H1 (cell line): ENCODE measurements at regions not wholly inside any gene's neighbourhood (a gene's known extent, or its start where the extent isn't known, plus 50 kb on each side); places are given as distances from the start of the nearest gene placed in this dataset.

Experiments used
- CTCF ChIA-PET: fragments of 300-600 bp; sonication (Branson Sonifier 250); formaldehyde crosslinking; loops from one replicate; lab custom pipeline; 2021; ENCODE audit not compliant: partially characterized antibody; lab: Charles Lee
- POLR2A ChIA-PET: fragments of 300-600 bp; sonication (Branson Sonifier 250); formaldehyde crosslinking; loops from one replicate; lab custom pipeline; 2021; ENCODE audit warnings: inconsistent platforms; ENCODE audit not compliant: partially characterized antibody; lab: Charles Lee
- DNase-seq, 2 experiments: peaks; one replicate each; pipeline versions ENCODE4 v3.0.0 to v3.0.0-alpha.2; 2010 to 2022; ENCODE audit warnings: low spot score in 2 of 2, low read depth in 1 of 2, mixed read lengths in 1 of 2
- FAIRE-seq: peaks from 2 replicates; lab custom pipeline; 2011; peaks lifted over from hg19 to GRCh38; lab: Jason Lieb, UNC
- H2AFZ ChIP-seq: 2 replicates; pipeline ENCODE4 v1.8.1; 2012; ENCODE audit warnings: low read length, inconsistent platforms
- H2AK5ac ChIP-seq: 2 replicates; pipeline ENCODE4 v1.6.1; 2013; ENCODE audit warnings: low read depth, low read length
- H2BK120ac ChIP-seq: replicated peaks from 2 replicates; pipeline ENCODE3; 2013; ENCODE audit warnings: low read depth, low read length, inconsistent platforms
- H2BK12ac ChIP-seq: 2 replicates; pipeline ENCODE4 v1.6.1; 2013; ENCODE audit warnings: low read depth, low read length
- H2BK15ac ChIP-seq: 2 replicates; pipeline ENCODE4 v1.6.1; 2013; ENCODE audit warnings: low read length
- H2BK20ac ChIP-seq: 2 replicates; pipeline ENCODE4 v1.6.1; 2013; ENCODE audit warnings: low read length
- H2BK5ac ChIP-seq: 2 replicates; pipeline ENCODE4 v1.6.1; 2013; ENCODE audit warnings: low read depth, low read length
- H3K14ac ChIP-seq: 2 replicates; pipeline ENCODE4 v1.6.1; 2013; ENCODE audit warnings: inconsistent platforms; ENCODE audit not compliant: insufficient read length
- H3K18ac ChIP-seq: 2 replicates; pipeline ENCODE4 v1.6.1; 2013; ENCODE audit warnings: low read length; ENCODE audit errors: extremely low read depth
- H3K23ac ChIP-seq: 2 replicates; pipeline ENCODE4 v1.6.1; 2013; ENCODE audit warnings: inconsistent platforms; ENCODE audit not compliant: insufficient read length
- H3K23me2 ChIP-seq: 2 replicates; pipeline ENCODE4 v1.6.1; 2013; ENCODE audit warnings: low read depth, low read length
- H3K27ac ChIP-seq: 2 replicates; pipeline ENCODE4 v1.6.1; 2011; ENCODE audit warnings: low read depth, low read length, inconsistent platforms
- H3K27me3 ChIP-seq, 4 experiments: replicated peaks in 1 of 4; 1 replicate in 1 of 4; 2 replicates in 3 of 4; pipeline versions ENCODE4 v1.6.1 to v1.8.1; 2011 to 2013; ENCODE audit warnings: low read length in 3 of 4, mild to moderate bottlenecking in 3 of 4, inconsistent platforms in 2 of 4, mixed read lengths in 2 of 4, moderate library complexity in 1 of 4; ENCODE audit not compliant: control insufficient read depth in 3 of 4, insufficient read depth in 3 of 4; ENCODE audit errors: extremely low read depth in 1 of 4
- H3K36me3 ChIP-seq, 4 experiments: 2 replicates each; pipeline versions ENCODE4 v1.6.1 to v1.8.1; 2011 to 2013; ENCODE audit warnings: mild to moderate bottlenecking in 4 of 4, low read length in 3 of 4, moderate library complexity in 2 of 4, control low read depth in 1 of 4, inconsistent platforms in 1 of 4; ENCODE audit not compliant: insufficient read depth in 4 of 4, control insufficient read depth in 2 of 4
- H3K4ac ChIP-seq: replicated peaks from 2 replicates; pipeline ENCODE3; 2013; ENCODE audit warnings: low read length, low read depth, mixed read lengths, inconsistent platforms; ENCODE audit not compliant: insufficient read length
- H3K4me1 ChIP-seq, 4 experiments: replicated peaks in 1 of 4; 1 replicate in 1 of 4; 2 replicates in 3 of 4; pipeline versions ENCODE4 v1.6.1 to v1.8.1; 2011 to 2013; ENCODE audit warnings: low read length in 3 of 4, inconsistent platforms in 2 of 4, mixed read lengths in 1 of 4; ENCODE audit not compliant: insufficient read depth in 4 of 4, control insufficient read depth in 3 of 4
- H3K4me2 ChIP-seq, 2 experiments: 2 replicates each; pipeline versions ENCODE4 v1.6.1 to v1.8.1; 2011 to 2013; ENCODE audit warnings: low read depth in 2 of 2, low read length in 2 of 2, control low read depth in 1 of 2, inconsistent platforms in 1 of 2, mild to moderate bottlenecking in 1 of 2; ENCODE audit not compliant: insufficient read depth in 1 of 2
- H3K4me3 ChIP-seq, 4 experiments: fragments of 200-600, 300-600 bp in 1 of 4; sonication (generic), shearing (Covaris generic), sonication (Bioruptor Twin) in 1 of 4; 2 replicates each; pipeline versions ENCODE4 v1.5.1 to v1.8.1; 2011 to 2016; ENCODE audit warnings: low read length in 4 of 4, low read depth in 3 of 4, control low read depth in 2 of 4, inconsistent platforms in 2 of 4, mild to moderate bottlenecking in 2 of 4, mixed read lengths in 1 of 4, moderate library complexity in 1 of 4; ENCODE audit not compliant: insufficient read depth in 2 of 4; ENCODE audit errors: extremely low read depth in 1 of 4
- H3K56ac ChIP-seq: replicated peaks from 2 replicates; pipeline ENCODE3; 2013; ENCODE audit warnings: low read depth, mild to moderate bottlenecking, mixed read lengths, low read length, inconsistent platforms; ENCODE audit not compliant: insufficient read length
- H3K79me1 ChIP-seq: 2 replicates; pipeline ENCODE4 v1.6.1; 2013; ENCODE audit warnings: low read depth, low read length, control low read depth
- H3K79me2 ChIP-seq, 2 experiments: 2 replicates each; pipeline versions ENCODE4 v1.6.1 to v1.8.1; 2012 to 2013; ENCODE audit warnings: low read length in 2 of 2, mild to moderate bottlenecking in 2 of 2, inconsistent platforms in 1 of 2; ENCODE audit not compliant: insufficient read depth in 2 of 2, control insufficient read depth in 1 of 2
- H3K9ac ChIP-seq, 4 experiments: replicated peaks in 1 of 4; 1 replicate in 1 of 4; 2 replicates in 3 of 4; pipeline versions ENCODE4 v1.6.1 to v1.8.1; 2011 to 2013; ENCODE audit warnings: low read depth in 3 of 4, low read length in 3 of 4, control low read depth in 2 of 4, mild to moderate bottlenecking in 2 of 4, moderate library complexity in 2 of 4, inconsistent platforms in 1 of 4; ENCODE audit errors: extremely low read depth in 1 of 4
- H3K9me3 ChIP-seq, 2 experiments: 2 replicates each; pipeline versions ENCODE4 v1.6.1 to v1.8.1; 2012 to 2013; ENCODE audit warnings: mild to moderate bottlenecking in 2 of 2, moderate library complexity in 2 of 2, control low read depth in 1 of 2, inconsistent platforms in 1 of 2, low read depth in 1 of 2, low read length in 1 of 2, mixed read lengths in 1 of 2; ENCODE audit not compliant: insufficient read depth in 2 of 2
- H4K20me1 ChIP-seq, 2 experiments: replicated peaks in 1 of 2; 2 replicates each; pipeline versions ENCODE3 to v1.8.1; 2011 to 2013; ENCODE audit warnings: inconsistent platforms in 2 of 2, low read length in 2 of 2, mild to moderate bottlenecking in 1 of 2; ENCODE audit not compliant: insufficient read depth in 2 of 2, control insufficient read depth in 1 of 2
- H4K5ac ChIP-seq: 2 replicates; pipeline ENCODE4 v1.6.1; 2013; ENCODE audit warnings: low read length, low read depth, mixed read lengths, inconsistent platforms; ENCODE audit not compliant: insufficient read length
- H4K8ac ChIP-seq: 2 replicates; pipeline ENCODE4 v1.8.0; 2013; ENCODE audit warnings: mild to moderate bottlenecking, moderate library complexity, low read length, inconsistent platforms; ENCODE audit not compliant: insufficient read depth; ENCODE audit errors: extremely low read depth
- H4K91ac ChIP-seq: replicated peaks from 2 replicates; pipeline ENCODE3; 2013; ENCODE audit warnings: low read length, mixed read lengths, inconsistent platforms; ENCODE audit not compliant: insufficient read length
- CTBP2 ChIP-seq: IDR thresholded peaks from 2 replicates; pipeline ENCODE4 v1.7.0; 2011; ENCODE audit warnings: borderline replicate concordance, mild to moderate bottlenecking, moderate library complexity, mixed read lengths, low read length; ENCODE audit not compliant: insufficient read depth, insufficient read length
- CTCF ChIP-seq, 3 experiments: IDR thresholded peaks; 1 replicate in 2 of 3; 2 replicates in 1 of 3; pipeline versions ENCODE4 v1.5.1 to v1.6.1; 2011; ENCODE audit warnings: low read length in 3 of 3, mild to moderate bottlenecking in 3 of 3, inconsistent platforms in 2 of 3, low read depth in 1 of 3, moderate library complexity in 1 of 3; ENCODE audit not compliant: insufficient read depth in 1 of 3; ENCODE audit errors: control extremely low read depth in 1 of 3
- EZH2 ChIP-seq: fragments of 200-600 bp; sonication (generic); IDR thresholded peaks from 2 replicates; pipeline ENCODE4 v1.7.1; 2012; ENCODE audit warnings: low read depth, mild to moderate bottlenecking, moderate library complexity, low read length, inconsistent platforms; ENCODE audit not compliant: severe bottlenecking
- FOSL1 ChIP-seq: IDR thresholded peaks from 2 replicates; pipeline ENCODE4 v1.6.1; 2011; ENCODE audit warnings: mild to moderate bottlenecking, low read depth, low read length, moderate library complexity; ENCODE audit not compliant: insufficient read depth
- POLR2AphosphoS5 ChIP-seq: IDR thresholded peaks from 2 replicates; pipeline ENCODE4 v1.6.1; 2011; ENCODE audit warnings: low read depth, low read length
- SIN3A ChIP-seq, 2 experiments: IDR thresholded peaks in 1 of 2; conservative IDR thresholded peaks in 1 of 2; 2 replicates each; pipeline ENCODE4 v1.6.1; 2011 to 2012; ENCODE audit warnings: low read length in 2 of 2, improper control_type of control experiment in 1 of 2, low read depth in 1 of 2, mild to moderate bottlenecking in 1 of 2
- WGBS, 2 experiments: shearing (Covaris generic) in 1 of 2; methylation state at CpG; one replicate each; pipeline versions ENCODE4 v1.1.6 to v1.1.7; 2013 to 2015; ENCODE audit warnings: low lambda C conversion rate in 2 of 2, mixed read lengths in 2 of 2, inconsistent platforms in 1 of 2, low coverage in 1 of 2, missing lambda C conversion rate in 1 of 2; ENCODE audit not compliant: insufficient replicate concordance in 2 of 2, insufficient coverage in 1 of 2, insufficient read length in 1 of 2; ENCODE audit errors: extremely low coverage in 1 of 2, missing lambda C conversion rate in 1 of 2; 5-methylcytosine and 5-hydroxymethylcytosine counted together

DNA sequence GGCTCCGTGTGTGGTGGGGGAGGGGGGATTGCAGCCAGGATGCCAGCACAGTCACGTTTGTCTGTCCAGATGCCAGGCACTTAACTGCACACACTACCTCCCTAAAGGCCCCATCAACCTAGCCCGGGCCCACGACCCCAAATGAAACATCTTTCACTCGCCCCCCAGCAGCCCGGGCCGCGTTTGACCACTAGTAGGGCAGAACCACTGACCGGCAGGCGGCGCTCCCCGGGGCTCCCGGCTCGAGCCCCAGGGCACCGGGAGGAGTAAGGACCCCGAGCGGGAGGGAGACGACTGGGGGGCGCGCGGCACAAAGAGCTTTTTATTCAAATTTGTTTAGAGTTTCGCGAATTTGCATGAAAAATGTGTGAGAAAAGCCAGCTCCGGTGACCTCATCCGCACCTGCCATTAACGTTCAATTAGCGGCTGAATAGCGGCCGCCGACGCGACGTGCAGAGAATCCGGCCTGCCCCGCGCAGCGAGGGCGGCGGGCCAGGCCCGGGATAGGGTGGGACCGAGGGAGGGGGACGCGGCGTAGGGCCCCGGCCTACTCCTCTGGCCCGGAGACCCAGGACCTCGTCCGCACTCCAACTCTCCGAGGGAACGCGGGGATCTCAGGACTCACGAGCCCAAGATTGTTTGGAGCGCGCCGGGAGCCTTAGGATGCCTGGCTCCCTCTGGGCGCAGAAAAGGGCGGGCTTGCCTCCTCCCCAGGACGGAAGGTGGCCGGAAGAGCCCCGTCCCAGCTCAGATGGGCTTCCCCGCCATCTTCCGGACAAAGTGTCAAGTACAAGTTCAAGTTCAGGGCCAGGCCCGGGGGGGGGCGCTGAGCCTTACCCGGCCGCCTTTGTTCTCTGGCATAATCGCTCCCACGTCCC is 64.9 kb upstream of the POLG start:
- peaks cover 93 to 99% (median 99%) of the 10 kb centered on the region in 4 experiments for H3K27me3 ChIP-seq
- ChIA-PET POLR2A (interaction anchor here (0.7 to 3.2 kb wide), 6 partner anchors 8 to 39 kb away, joined by 3 to 14 read pairs (median 3); no protein-coding TSS in a partner anchor), CTCF (interaction anchor here (0.8 to 3.1 kb wide), 10 partner anchors 17 to 96 kb away, joined by 3 to 18 read pairs (median 4); no protein-coding TSS in a partner anchor)
- no peak overlapping the region for H2AFZ ChIP-seq
- no peaks in the 10 kb centered on the region for H3K79me2 ChIP-seq
- H2BK12ac ChIP-seq: 0 out of 2 replicates have a peak overlapping the region, but pooled peaks have one; percentile 32
- no peak overlapping the region for H3K56ac ChIP-seq
- H3K27ac ChIP-seq: no peak overlapping the region
- no peak for DNase-seq
- no peak overlapping the region for H3K4ac ChIP-seq
- no peak overlapping the region for H3K23ac ChIP-seq
- no peak overlapping the region for H4K5ac ChIP-seq
- no peak overlapping the region for H2BK15ac ChIP-seq
- H3K79me1 ChIP-seq: no peaks in the 10 kb centered on the region
- H2BK5ac ChIP-seq: no peak overlapping the region
- H2BK120ac ChIP-seq: no peak overlapping the region
- H3K4me2 ChIP-seq: peak overlapping the region; percentile 37 to 89
- H2BK20ac ChIP-seq: no peak overlapping the region; the same call in 1 of the 2 replicates
- H3K4me3 ChIP-seq: peak overlapping the region in 3 of 4 experiments; percentile 28 to 54 (median 33); a peak in 5 of 8 replicates
- H3K14ac ChIP-seq: no peak overlapping the region
- peak overlapping the region; percentile 61; the same call in 1 of the 2 replicates for H2AK5ac ChIP-seq
- no peaks in the 10 kb centered on the region for H3K36me3 ChIP-seq
- no peak for FAIRE-seq
- H3K9ac ChIP-seq: no peak overlapping the region
- H3K18ac ChIP-seq: no peak overlapping the region
- no peak overlapping the region; the same call in 1 of the 2 replicates for H4K8ac ChIP-seq
- peaks cover 3% of the 10 kb centered on the region for H3K23me2 ChIP-seq
- 3% methylated on average over 31 of the region's 68 CpGs; no CpG with 5 or more reads in 1 of the 2 experiments for WGBS, 2 experiments
- peaks cover 5 to 45% (median 19%) of the 10 kb centered on the region in 4 experiments for H3K4me1 ChIP-seq
- peaks cover 17 to 44% of the 10 kb centered on the region in 2 experiments for H4K20me1 ChIP-seq
- H4K91ac ChIP-seq: no peak overlapping the region
- H3K9me3 ChIP-seq: no peaks in the 10 kb centered on the region
- TF ChIP-seq CTBP2 (peak; percentile 86), SIN3A (conservative IDR thresholded peaks at IDR 0.05 in 1 of 2, IDR thresholded peaks at IDR 0.05 in 1 of 2; ENCODE audit: low read depth in 1 of 2, low read length in 2 of 2) (no peak), FOSL1 (no peak), CTCF (IDR thresholded peaks at IDR 0.05; ENCODE audit: control extremely low read depth in 1 of 3, insufficient read depth in 1 of 3, low read depth in 1 of 3, low read length in 3 of 3) (peak; percentile 52 to 74 (median 67)), EZH2 (peak; percentile 45), POLR2AphosphoS5 (no peak)
